ENCODE measurements at regions not wholly inside any gene's neighbourhood (a gene's known extent, or its start where the extent isn't known, plus 50 kb on each side); places are given as distances from the start of the nearest gene placed in this dataset.
A peak's percentile ranks its signal among the peaks of the same experiment; 100 is the strongest.

GRCh38 chr4:18736551-18736950 lies 715.0 kb upstream of the LCORL start:
- no peaks in the 10 kb centered on the region for H3K9me3 ChIP-seq (ENCODE audit: control insufficient read depth, low read depth, low read length)
- H3K9ac ChIP-seq (ENCODE audit: low read length), result no peak overlapping the region
- no peak overlapping the region for H3K27ac ChIP-seq (ENCODE audit: low read length)
- H3K36me3 ChIP-seq (ENCODE audit: control insufficient read depth, low read depth, low read length), result no peaks in the 10 kb centered on the region
- H3K4me3 ChIP-seq (ENCODE audit: low read length), result no peak overlapping the region
- no peaks in the 10 kb centered on the region for H3K27me3 ChIP-seq (ENCODE audit: control insufficient read depth, insufficient read depth, low read length)
- no peaks in the 10 kb centered on the region for H3K4me1 ChIP-seq (ENCODE audit: control insufficient read depth, low read depth, low read length)

GRCh38 chr4:18735740-18736268 lies 714.2 kb upstream of the LCORL start:
- H3K4me1 ChIP-seq (ENCODE audit: control insufficient read depth, low read depth, low read length), result no peaks in the 10 kb centered on the region
- H3K9ac ChIP-seq (ENCODE audit: low read length), result no peak overlapping the region
- no peaks in the 10 kb centered on the region for H3K27me3 ChIP-seq (ENCODE audit: control insufficient read depth, insufficient read depth, low read length)
- H3K36me3 ChIP-seq (ENCODE audit: control insufficient read depth, low read depth, low read length), result no peaks in the 10 kb centered on the region
- no peak overlapping the region for H3K4me3 ChIP-seq (ENCODE audit: low read length)
- no peak overlapping the region for H3K27ac ChIP-seq (ENCODE audit: low read length)
- no peaks in the 10 kb centered on the region for H3K9me3 ChIP-seq (ENCODE audit: control insufficient read depth, low read depth, low read length)

GRCh38 chr4:18734405-18734804 lies 712.9 kb upstream of the LCORL start:
- no peaks in the 10 kb centered on the region for H3K9me3 ChIP-seq (ENCODE audit: control insufficient read depth, low read depth, low read length)
- H3K9ac ChIP-seq (ENCODE audit: low read length), result no peak overlapping the region
- no peaks in the 10 kb centered on the region for H3K36me3 ChIP-seq (ENCODE audit: control insufficient read depth, low read depth, low read length)
- H3K27ac ChIP-seq (ENCODE audit: low read length), result no peak overlapping the region
- no peaks in the 10 kb centered on the region for H3K27me3 ChIP-seq (ENCODE audit: control insufficient read depth, insufficient read depth, low read length)
- H3K4me1 ChIP-seq (ENCODE audit: control insufficient read depth, low read depth, low read length), result no peaks in the 10 kb centered on the region
- no peak overlapping the region for H3K4me3 ChIP-seq (ENCODE audit: low read length)

- H3K27me3 ChIP-seq (ENCODE audit: control insufficient read depth, insufficient read depth, low read length), result no peaks in the 10 kb centered on the region
- H3K9me3 ChIP-seq (ENCODE audit: control insufficient read depth, low read depth, low read length), result no peaks in the 10 kb centered on the region
- H3K36me3 ChIP-seq (ENCODE audit: control insufficient read depth, low read depth, low read length), result no peaks in the 10 kb centered on the region
- H3K4me1 ChIP-seq (ENCODE audit: control insufficient read depth, low read depth, low read length), result no peaks in the 10 kb centered on the region
- H3K9ac ChIP-seq (ENCODE audit: low read length), result no peak overlapping the region
- no peak overlapping the region for H3K4me3 ChIP-seq (ENCODE audit: low read length)
- H3K27ac ChIP-seq (ENCODE audit: low read length), result no peak overlapping the region
Measured at GRCh38 chr4:18733961-18734360, 712.4 kb upstream of the LCORL start.

GRCh38 chr4:18722748-18723191 lies 701.2 kb upstream of the LCORL start:
- H3K27me3 ChIP-seq (ENCODE audit: control insufficient read depth, insufficient read depth, low read length), result no peaks in the 10 kb centered on the region
- H3K36me3 ChIP-seq (ENCODE audit: control insufficient read depth, low read depth, low read length), result no peaks in the 10 kb centered on the region
- H3K4me3 ChIP-seq (ENCODE audit: low read length), result no peak overlapping the region
- no peaks in the 10 kb centered on the region for H3K4me1 ChIP-seq (ENCODE audit: control insufficient read depth, low read depth, low read length)
- no peaks in the 10 kb centered on the region for H3K9me3 ChIP-seq (ENCODE audit: control insufficient read depth, low read depth, low read length)
- no peak overlapping the region for H3K9ac ChIP-seq (ENCODE audit: low read length)
- no peak overlapping the region for H3K27ac ChIP-seq (ENCODE audit: low read length)

GRCh38 chr4:18698119-18698883 lies 676.7 kb upstream of the LCORL start:
- Histone ChIP-seq H3K27ac (ENCODE audit: low read length) (no peak overlapping the region), H3K27me3 (ENCODE audit: control insufficient read depth, insufficient read depth, low read length) (no peaks in the 10 kb centered on the region), H3K9ac (ENCODE audit: low read length) (no peak overlapping the region), H3K9me3 (ENCODE audit: control insufficient read depth, low read depth, low read length) (no peaks in the 10 kb centered on the region), H3K36me3 (ENCODE audit: control insufficient read depth, low read depth, low read length) (no peaks in the 10 kb centered on the region), H3K4me3 (ENCODE audit: low read length) (no peak overlapping the region), H3K4me1 (ENCODE audit: control insufficient read depth, low read depth, low read length) (peaks cover 13% of the 10 kb centered on the region)

- Histone ChIP-seq H3K4me3 (ENCODE audit: low read length) (no peak overlapping the region), H3K4me1 (ENCODE audit: control insufficient read depth, low read depth, low read length) (peaks cover 34% of the 10 kb centered on the region), H3K9ac (ENCODE audit: low read length) (no peak overlapping the region), H3K9me3 (ENCODE audit: control insufficient read depth, low read depth, low read length) (no peaks in the 10 kb centered on the region), H3K27ac (ENCODE audit: low read length) (no peak overlapping the region), H3K27me3 (ENCODE audit: control insufficient read depth, insufficient read depth, low read length) (no peaks in the 10 kb centered on the region), H3K36me3 (ENCODE audit: control insufficient read depth, low read depth, low read length) (no peaks in the 10 kb centered on the region)
Measured at GRCh38 chr4:18695733-18696527, 674.4 kb upstream of the LCORL start.

GRCh38 chr4:18691431-18692200 lies 670.1 kb upstream of the LCORL start:
- H3K9me3 ChIP-seq (ENCODE audit: control insufficient read depth, low read depth, low read length), result no peaks in the 10 kb centered on the region
- H3K4me1 ChIP-seq (ENCODE audit: control insufficient read depth, low read depth, low read length), result peaks cover 40% of the 10 kb centered on the region
- no peaks in the 10 kb centered on the region for H3K36me3 ChIP-seq (ENCODE audit: control insufficient read depth, low read depth, low read length)
- peak overlapping the region; percentile 34 for H3K4me3 ChIP-seq (ENCODE audit: low read length)
- no peaks in the 10 kb centered on the region for H3K27me3 ChIP-seq (ENCODE audit: control insufficient read depth, insufficient read depth, low read length)
- H3K27ac ChIP-seq (ENCODE audit: low read length), result peak overlapping the region; percentile 77
- peak overlapping the region; percentile 4 for H3K9ac ChIP-seq (ENCODE audit: low read length)

- peaks cover 40% of the 10 kb centered on the region for H3K4me1 ChIP-seq (ENCODE audit: control insufficient read depth, low read depth, low read length)
- H3K9me3 ChIP-seq (ENCODE audit: control insufficient read depth, low read depth, low read length), result no peaks in the 10 kb centered on the region
- no peaks in the 10 kb centered on the region for H3K36me3 ChIP-seq (ENCODE audit: control insufficient read depth, low read depth, low read length)
- peak overlapping the region; percentile 35 for H3K9ac ChIP-seq (ENCODE audit: low read length)
- no peaks in the 10 kb centered on the region for H3K27me3 ChIP-seq (ENCODE audit: control insufficient read depth, insufficient read depth, low read length)
- H3K4me3 ChIP-seq (ENCODE audit: low read length), result peak overlapping the region; percentile 4
- peak overlapping the region; percentile 60 for H3K27ac ChIP-seq (ENCODE audit: low read length)
Measured at GRCh38 chr4:18690291-18690955, 668.9 kb upstream of the LCORL start.

GRCh38 chr4:18689308-18690115 lies 668.0 kb upstream of the LCORL start:
- Histone ChIP-seq H3K27me3 (ENCODE audit: control insufficient read depth, insufficient read depth, low read length) (no peaks in the 10 kb centered on the region), H3K4me1 (ENCODE audit: control insufficient read depth, low read depth, low read length) (peaks cover 40% of the 10 kb centered on the region), H3K36me3 (ENCODE audit: control insufficient read depth, low read depth, low read length) (no peaks in the 10 kb centered on the region), H3K4me3 (ENCODE audit: low read length) (peak overlapping the region; percentile 22), H3K9ac (ENCODE audit: low read length) (peak overlapping the region; percentile 35), H3K9me3 (ENCODE audit: control insufficient read depth, low read depth, low read length) (no peaks in the 10 kb centered on the region), H3K27ac (ENCODE audit: low read length) (peak overlapping the region; percentile 78)

All from iPS-18a (cell line).